GM12878 (cell line): ENCODE measurements at regions not wholly inside any gene's neighbourhood (a gene's known extent, or its start where the extent isn't known, plus 50 kb on each side); places are given as distances from the start of the nearest gene placed in this dataset.

Experiments
- CREB1 ChIP-seq: IDR thresholded peaks from 2 replicates; pipeline ENCODE4 v1.6.1; 2012; ENCODE audit warnings: low read depth, mild to moderate bottlenecking, inconsistent platforms
- CTCF ChIP-seq, 3 experiments: IDR thresholded peaks in 2 of 3; conservative IDR thresholded peaks in 1 of 3; 2 replicates each; pipeline ENCODE4 v1.5.1; 2011; ENCODE audit warnings: low read depth in 3 of 3, low read length in 3 of 3, mild to moderate bottlenecking in 3 of 3, control low read depth in 2 of 3, moderate library complexity in 2 of 3, inconsistent platforms in 1 of 3, mixed read lengths in 1 of 3; ENCODE audit not compliant: control insufficient read depth in 2 of 3, insufficient read depth in 1 of 3; ENCODE audit errors: extremely low read depth in 1 of 3
- MXI1 ChIP-seq: fragments of 150-350 bp; IDR thresholded peaks from 2 replicates; pipeline ENCODE4 v1.6.1; 2011; ENCODE audit warnings: low read depth, mild to moderate bottlenecking, inconsistent platforms, low read length, improper control_type of control experiment
- PAX8 ChIP-seq: fragments of 450-650 bp; IDR thresholded peaks from 2 replicates; pipeline ENCODE4 v1.6.1; 2017; ENCODE audit warnings: mild to moderate bottlenecking, moderate library complexity
- POLR2A ChIP-seq: IDR thresholded peaks from 2 replicates; pipeline ENCODE4 v1.6.1; 2011; ENCODE audit warnings: low read depth, mild to moderate bottlenecking, low read length
- TCF3 ChIP-seq: IDR thresholded peaks from 2 replicates; pipeline ENCODE4 v1.6.1; 2012; ENCODE audit warnings: low read depth, mild to moderate bottlenecking, low read length, borderline replicate concordance; ENCODE audit not compliant: insufficient read depth
- TCF7 ChIP-seq: IDR thresholded peaks from 2 replicates; pipeline ENCODE4 v1.6.1; 2014; ENCODE audit warnings: antibody characterized with exemption, borderline replicate concordance
- TF ChIP-seq, protein P1 (sequence below): fragments of 450-650 bp; formaldehyde crosslinking; IDR thresholded peaks from 2 replicates; pipeline ENCODE4 v1.4.0; 2022; ENCODE audit warnings: mild to moderate bottlenecking, moderate library complexity
- TF ChIP-seq, protein P2 (sequence below): IDR thresholded peaks from 2 replicates; pipeline ENCODE4 v1.6.1; 2012; ENCODE audit warnings: low read depth, low read length, improper control_type of control experiment

GRCh38 chr12:38204831-38205230 is 111.7 kb upstream of the ALG10B start:
- TF ChIP-seq CREB1, result no peak
- no peak for TF ChIP-seq TCF3
- TF ChIP-seq TCF7, result no peak
- no peak for TF ChIP-seq CTCF (IDR thresholded peaks at IDR 0.05 in 2 of 3, conservative IDR thresholded peaks at IDR 0.05 in 1 of 3; ENCODE audit: control insufficient read depth in 2 of 3, extremely low read depth in 1 of 3, insufficient read depth in 1 of 3, low read depth in 3 of 3, low read length in 3 of 3)
- no peak for TF ChIP-seq PAX8
- TF ChIP-seq MXI1, result no peak
- TF ChIP-seq POLR2A, result no peak
- TF ChIP-seq, protein P1, sequence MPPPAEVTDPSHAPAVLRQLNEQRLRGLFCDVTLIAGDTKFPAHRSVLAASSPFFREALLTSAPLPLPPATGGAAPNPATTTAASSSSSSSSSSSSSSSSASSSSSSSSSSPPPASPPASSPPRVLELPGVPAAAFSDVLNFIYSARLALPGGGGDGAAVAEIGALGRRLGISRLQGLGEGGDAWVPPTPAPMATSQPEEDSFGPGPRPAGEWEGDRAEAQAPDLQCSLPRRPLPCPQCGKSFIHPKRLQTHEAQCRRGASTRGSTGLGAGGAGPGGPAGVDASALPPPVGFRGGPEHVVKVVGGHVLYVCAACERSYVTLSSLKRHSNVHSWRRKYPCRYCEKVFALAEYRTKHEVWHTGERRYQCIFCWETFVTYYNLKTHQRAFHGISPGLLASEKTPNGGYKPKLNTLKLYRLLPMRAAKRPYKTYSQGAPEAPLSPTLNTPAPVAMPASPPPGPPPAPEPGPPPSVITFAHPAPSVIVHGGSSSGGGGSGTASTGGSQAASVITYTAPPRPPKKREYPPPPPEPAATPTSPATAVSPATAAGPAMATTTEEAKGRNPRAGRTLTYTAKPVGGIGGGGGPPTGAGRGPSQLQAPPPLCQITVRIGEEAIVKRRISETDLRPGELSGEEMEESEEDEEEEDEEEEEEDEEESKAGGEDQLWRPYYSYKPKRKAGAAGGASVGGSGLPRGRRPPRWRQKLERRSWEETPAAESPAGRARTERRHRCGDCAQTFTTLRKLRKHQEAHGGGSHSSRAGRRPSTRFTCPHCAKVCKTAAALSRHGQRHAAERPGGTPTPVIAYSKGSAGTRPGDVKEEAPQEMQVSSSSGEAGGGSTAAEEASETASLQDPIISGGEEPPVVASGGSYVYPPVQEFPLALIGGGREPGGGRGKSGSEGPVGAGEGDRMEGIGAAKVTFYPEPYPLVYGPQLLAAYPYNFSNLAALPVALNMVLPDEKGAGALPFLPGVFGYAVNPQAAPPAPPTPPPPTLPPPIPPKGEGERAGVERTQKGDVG (CRISPR knock-in tag), result no peak
- TF ChIP-seq, protein P2, sequence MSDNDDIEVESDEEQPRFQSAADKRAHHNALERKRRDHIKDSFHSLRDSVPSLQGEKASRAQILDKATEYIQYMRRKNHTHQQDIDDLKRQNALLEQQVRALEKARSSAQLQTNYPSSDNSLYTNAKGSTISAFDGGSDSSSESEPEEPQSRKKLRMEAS, result no peak
